ENCODE measurements at regions not wholly inside any gene's neighbourhood (a gene's known extent, or its start where the extent isn't known, plus 50 kb on each side); places are given as distances from the start of the nearest gene placed in this dataset.

- TF ChIP-seq CTCF (optimal IDR thresholded peaks at IDR 0.05 in 1 of 3, IDR thresholded peaks at IDR 0.05 in 1 of 3, conservative IDR thresholded peaks at IDR 0.05 in 1 of 3; ENCODE audit: extremely low read depth in 1 of 3, insufficient read depth in 2 of 3, low read length in 3 of 3) (no peak), EZH2 (IDR thresholded peaks at IDR 0.05; ENCODE audit: low read length) (no peak)
Observed at GRCh38 chr16:35533683-35534082, 2074.3 kb downstream of the TP53TG3F start.

All from keratinocyte (primary cell).